ENCODE measurements at regions not wholly inside any gene's neighbourhood (a gene's known extent, or its start where the extent isn't known, plus 50 kb on each side); places are given as distances from the start of the nearest gene placed in this dataset.

DNA sequence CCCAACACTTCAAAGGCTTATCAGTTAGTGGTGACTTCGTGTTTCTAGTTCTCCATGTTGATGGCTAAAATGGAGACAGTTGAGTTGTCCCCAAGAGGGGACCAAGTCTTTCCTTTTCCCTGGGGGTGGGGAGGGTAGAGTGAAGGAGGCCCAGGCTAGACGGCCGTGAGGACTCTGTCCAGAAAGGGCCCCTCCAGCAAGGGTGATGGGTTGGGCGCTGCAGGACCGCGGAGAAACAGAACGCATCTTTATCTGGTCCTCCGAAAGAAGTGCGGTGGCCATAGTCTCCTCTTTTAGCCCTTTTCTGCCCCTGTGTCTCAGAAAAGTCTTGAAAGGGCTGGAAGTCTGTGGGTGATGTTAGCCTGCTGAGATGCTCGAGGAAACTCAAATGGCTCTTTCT, 153.2 kb downstream of the GLI2 start:
- DNase-seq (ENCODE audit: insufficient read length, low spot score) (no peak), FAIRE-seq (no peak)
- TF ChIP-seq, protein P1, sequence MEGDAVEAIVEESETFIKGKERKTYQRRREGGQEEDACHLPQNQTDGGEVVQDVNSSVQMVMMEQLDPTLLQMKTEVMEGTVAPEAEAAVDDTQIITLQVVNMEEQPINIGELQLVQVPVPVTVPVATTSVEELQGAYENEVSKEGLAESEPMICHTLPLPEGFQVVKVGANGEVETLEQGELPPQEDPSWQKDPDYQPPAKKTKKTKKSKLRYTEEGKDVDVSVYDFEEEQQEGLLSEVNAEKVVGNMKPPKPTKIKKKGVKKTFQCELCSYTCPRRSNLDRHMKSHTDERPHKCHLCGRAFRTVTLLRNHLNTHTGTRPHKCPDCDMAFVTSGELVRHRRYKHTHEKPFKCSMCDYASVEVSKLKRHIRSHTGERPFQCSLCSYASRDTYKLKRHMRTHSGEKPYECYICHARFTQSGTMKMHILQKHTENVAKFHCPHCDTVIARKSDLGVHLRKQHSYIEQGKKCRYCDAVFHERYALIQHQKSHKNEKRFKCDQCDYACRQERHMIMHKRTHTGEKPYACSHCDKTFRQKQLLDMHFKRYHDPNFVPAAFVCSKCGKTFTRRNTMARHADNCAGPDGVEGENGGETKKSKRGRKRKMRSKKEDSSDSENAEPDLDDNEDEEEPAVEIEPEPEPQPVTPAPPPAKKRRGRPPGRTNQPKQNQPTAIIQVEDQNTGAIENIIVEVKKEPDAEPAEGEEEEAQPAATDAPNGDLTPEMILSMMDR (IDR thresholded peaks at IDR 0.05; ENCODE audit: insufficient read depth, missing control alignments) = no peak

DNA sequence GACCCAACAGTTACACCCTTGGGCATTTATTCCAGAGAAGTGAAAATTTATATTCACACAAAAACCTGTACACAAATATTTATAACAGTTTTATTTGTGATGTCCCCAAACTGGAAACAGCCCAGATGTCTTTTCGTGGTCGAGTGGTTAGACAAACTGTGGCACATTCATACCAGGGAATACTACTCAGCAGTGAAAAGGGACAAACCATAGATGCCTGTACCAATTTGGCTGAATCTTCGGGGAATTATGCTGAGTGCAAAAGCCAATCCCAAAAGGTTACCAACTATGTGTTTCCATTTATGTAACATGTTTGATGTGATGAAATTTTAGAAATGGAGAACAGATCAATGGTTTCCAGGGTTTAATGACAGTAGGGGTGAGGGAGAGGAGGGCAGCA, 154.3 kb downstream of the GLI2 start:
- TF ChIP-seq, protein P1 (IDR thresholded peaks at IDR 0.05; ENCODE audit: insufficient read depth, missing control alignments) = no peak
- no peak for FAIRE-seq
- DNase-seq (ENCODE audit: insufficient read length, low spot score) = no peak

DNA sequence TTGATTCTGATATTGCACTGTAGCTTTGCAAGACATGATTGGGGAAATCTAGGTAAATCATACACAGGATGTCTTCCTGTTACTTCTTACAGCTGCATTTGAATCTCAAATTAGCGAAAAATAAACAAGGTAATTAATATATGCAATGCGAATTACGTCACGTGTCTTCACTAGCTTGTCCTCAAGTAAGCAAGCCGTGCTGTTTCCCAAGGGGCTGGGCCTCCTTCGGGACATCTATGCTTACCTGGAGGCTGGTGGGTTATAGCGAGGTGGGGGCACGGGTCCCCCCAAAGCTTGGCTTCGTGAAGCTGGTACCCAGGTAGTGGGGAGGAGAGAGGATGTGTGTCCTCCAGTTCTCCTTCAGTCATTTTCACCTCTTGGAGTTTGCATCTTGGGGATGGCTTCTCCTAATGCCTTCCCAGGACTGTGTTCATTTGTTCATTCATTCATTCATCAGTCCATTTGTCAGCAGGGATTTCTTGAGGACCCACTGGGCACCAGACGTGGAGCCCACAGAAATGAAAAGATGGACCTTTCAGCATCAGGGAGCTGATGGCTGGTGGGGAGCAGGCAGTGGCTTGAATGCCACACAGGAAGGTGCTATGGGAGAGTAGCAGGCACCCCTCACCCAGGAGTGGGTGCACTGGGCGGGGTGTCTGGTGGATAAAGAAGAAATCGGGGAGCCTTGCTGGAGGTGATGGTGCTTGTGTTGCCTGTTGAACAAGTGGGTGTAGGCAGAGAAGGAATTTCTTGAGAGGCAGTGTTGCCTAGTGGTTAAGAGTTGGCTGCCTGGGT, 155.1 kb downstream of the GLI2 start:
- FAIRE-seq = no peak
- TF ChIP-seq, protein P1 (IDR thresholded peaks at IDR 0.05; ENCODE audit: insufficient read depth, missing control alignments) = no peak
- DNase-seq (ENCODE audit: insufficient read length, low spot score) = no peak

DNA sequence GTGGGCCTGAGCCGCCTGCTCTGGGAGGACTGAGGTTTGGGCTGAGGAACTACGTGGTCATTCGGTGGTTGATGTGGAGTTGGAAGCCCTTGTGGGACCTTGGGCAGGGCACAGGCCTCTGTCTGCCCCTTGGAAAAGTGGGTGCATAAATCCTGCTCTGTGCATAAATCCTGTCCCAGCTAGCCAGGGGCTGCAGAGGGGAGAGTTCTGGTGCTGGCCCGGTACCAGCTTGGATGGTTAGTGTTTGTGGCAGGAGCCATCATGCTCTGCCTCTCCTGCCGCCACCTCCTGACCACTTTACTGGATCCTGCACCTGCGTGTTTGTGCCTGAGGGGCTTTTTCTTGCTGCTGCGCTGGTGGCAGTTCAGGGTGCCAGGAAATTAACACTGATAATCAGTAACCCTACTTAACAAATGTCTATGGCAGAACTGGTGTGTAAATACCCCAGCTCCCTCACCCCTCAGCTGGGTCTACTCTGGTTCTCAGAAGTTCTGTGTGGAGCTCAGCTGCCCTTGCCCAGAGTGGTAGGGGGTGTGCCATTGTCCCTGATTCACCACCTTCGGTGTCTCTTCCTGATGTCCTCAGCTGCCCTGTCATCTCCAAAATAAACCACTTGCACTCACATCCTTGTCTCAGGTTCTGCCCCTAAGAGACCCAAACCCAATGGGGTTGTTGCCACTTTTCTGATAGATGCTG, 156.8 kb downstream of the GLI2 start:
- FAIRE-seq (no peak), DNase-seq (ENCODE audit: insufficient read length, low spot score) (no peak)
- TF ChIP-seq, protein P1 (IDR thresholded peaks at IDR 0.05; ENCODE audit: insufficient read depth, missing control alignments) = no peak

DNA sequence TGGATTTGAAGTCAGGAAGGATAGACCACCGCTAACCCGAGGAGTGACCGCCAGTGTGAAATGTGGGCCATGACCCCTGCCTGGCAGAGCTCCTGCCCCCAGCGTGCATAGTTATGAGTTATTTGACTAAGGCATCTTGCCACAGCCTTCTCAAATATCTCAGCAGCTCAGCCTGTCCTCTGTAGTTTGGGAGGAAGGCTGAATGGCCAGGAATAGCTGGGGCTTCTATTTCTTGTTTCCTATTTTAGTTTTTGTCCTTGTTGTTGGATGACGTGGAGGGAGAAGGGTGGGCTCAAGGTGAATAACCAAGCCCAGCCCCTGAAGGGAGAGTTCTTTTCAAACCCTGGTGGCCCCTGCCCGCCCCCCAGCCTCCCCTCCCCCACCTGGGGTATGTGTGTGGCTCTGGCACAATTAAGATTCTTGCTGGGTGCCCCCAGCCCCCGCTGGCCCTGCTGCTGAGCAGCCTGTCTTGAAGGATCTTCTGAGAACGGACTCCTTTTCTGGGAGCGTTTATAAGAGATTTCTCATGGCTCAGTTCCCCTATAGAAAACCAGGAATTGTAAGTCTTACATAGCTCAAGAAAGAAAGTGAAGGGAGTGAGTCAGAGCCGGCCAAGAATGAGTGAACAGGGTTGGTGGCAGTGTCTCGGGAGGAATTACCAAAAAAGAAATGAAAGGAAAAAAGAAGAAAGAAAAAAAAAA, 157.4 kb downstream of the GLI2 start:
- DNase-seq (ENCODE audit: insufficient read length, low spot score) (no peak), FAIRE-seq (no peak)
- TF ChIP-seq, protein P1 (IDR thresholded peaks at IDR 0.05; ENCODE audit: insufficient read depth, missing control alignments) = no peak

DNA sequence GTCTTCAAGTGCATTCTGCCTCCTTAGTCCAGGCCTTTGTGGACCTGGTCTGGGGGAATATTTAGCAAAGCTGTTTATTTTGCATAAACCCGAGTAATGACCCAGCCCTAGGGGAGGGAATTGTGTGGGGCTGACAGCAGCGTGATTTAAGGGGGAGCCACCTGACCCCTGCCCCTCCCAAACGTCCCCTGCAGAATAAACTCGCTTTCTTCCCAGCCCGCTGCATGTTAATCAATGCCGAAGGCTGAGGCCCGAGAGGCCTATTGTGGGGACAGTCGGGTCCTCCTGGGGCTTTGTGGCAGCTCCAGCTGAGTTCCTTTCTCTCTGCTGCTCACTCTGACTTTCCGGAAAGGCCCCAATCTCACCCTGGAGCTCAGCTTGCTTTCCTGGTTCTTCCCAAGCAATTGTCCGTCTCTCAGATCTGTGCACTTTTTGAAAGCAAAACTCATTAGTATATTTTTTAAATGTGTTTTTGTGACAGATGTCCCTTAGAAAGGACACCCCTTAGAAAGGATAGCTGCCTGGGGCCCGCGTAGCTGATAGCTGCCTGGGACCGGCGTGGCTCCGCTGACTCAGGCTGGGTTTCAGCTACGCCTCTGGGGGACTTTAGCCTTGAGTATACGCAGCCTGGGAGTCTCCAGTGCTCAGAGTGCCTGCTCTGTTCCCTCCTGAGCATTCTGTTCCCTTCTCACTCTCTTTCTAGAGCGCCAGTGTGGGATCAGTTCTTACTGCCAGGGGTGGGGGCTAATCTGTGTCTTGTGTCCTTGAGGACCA, 158.3 kb downstream of the GLI2 start:
- no peak for DNase-seq (ENCODE audit: insufficient read length, low spot score)
- TF ChIP-seq, protein P1 (IDR thresholded peaks at IDR 0.05; ENCODE audit: insufficient read depth, missing control alignments) = no peak
- no peak for FAIRE-seq

Measured in D721Med (cell line).